GM23338 (cell line): ENCODE measurements at regions not wholly inside any gene's neighbourhood (a gene's known extent, or its start where the extent isn't known, plus 50 kb on each side); places are given as distances from the start of the nearest gene placed in this dataset.

Experiments
- ATAC-seq: fragments of 200-7000 bp; cut with Tn5 transposase; 3 replicates; pipeline ENCODE4 v1.9.1; 2020
- DNase-seq: peaks from one replicate; pipeline ENCODE4 v3.0.0-alpha.2; 2015; ENCODE audit warnings: low spot score
- H2AFZ ChIP-seq: fragments of 200-600 bp; sonication (generic); 2 replicates; pipeline ENCODE4 v1.8.0; 2016; ENCODE audit warnings: antibody characterized with exemption, mild to moderate bottlenecking, moderate library complexity
- H3F3A ChIP-seq: fragments of 200-600 bp; sonication (generic); replicated peaks from 2 replicates; pipeline ENCODE4 v1.8.0; 2017; ENCODE audit warnings: antibody characterized with exemption, mixed run types, low read depth
- H3K27ac ChIP-seq: fragments of 200-600 bp; sonication (generic); 2 replicates; pipeline ENCODE4 v1.6.1; 2016; ENCODE audit warnings: low read depth
- H3K27me3 ChIP-seq: fragments of 200-600 bp; sonication (generic); 2 replicates; pipeline ENCODE4 v1.8.0; 2016; ENCODE audit warnings: mild to moderate bottlenecking, mixed run types, moderate library complexity; ENCODE audit not compliant: insufficient read depth
- H3K36me3 ChIP-seq: fragments of 200-600 bp; sonication (generic); 2 replicates; pipeline ENCODE4 v1.8.0; 2016; ENCODE audit warnings: mild to moderate bottlenecking; ENCODE audit not compliant: insufficient read depth
- H3K4me1 ChIP-seq: fragments of 200-600 bp; sonication (generic); 2 replicates; pipeline ENCODE4 v1.8.0; 2016; ENCODE audit warnings: mild to moderate bottlenecking, moderate library complexity; ENCODE audit not compliant: insufficient read depth
- H3K4me2 ChIP-seq: fragments of 200-600 bp; sonication (generic); 2 replicates; pipeline ENCODE4 v1.7.1; 2017; ENCODE audit warnings: mixed run types
- H3K4me3 ChIP-seq: fragments of 200-600 bp; sonication (generic); 2 replicates; pipeline ENCODE4 v1.6.1; 2016; ENCODE audit warnings: mixed run types
- H3K79me2 ChIP-seq: fragments of 200-600 bp; sonication (generic); replicated peaks from 2 replicates; pipeline ENCODE4 v1.8.0; 2017; ENCODE audit warnings: mild to moderate bottlenecking; ENCODE audit not compliant: insufficient read depth
- H3K9me2 ChIP-seq: fragments of 200-600 bp; sonication (generic); 2 replicates; pipeline ENCODE4 v1.8.0; 2017; ENCODE audit not compliant: insufficient read depth
- H4K20me1 ChIP-seq: fragments of 200-600 bp; sonication (generic); replicated peaks from 2 replicates; pipeline ENCODE4 v1.8.0; 2017; ENCODE audit warnings: mild to moderate bottlenecking; ENCODE audit not compliant: insufficient read depth
- H3K27ac Mint-ChIP-seq: 2 replicates; pipeline ENCODE4 v1.8.0; 2020; ENCODE audit warnings: inconsistent platforms, mild to moderate bottlenecking, moderate library complexity, mixed read lengths
- H3K27me3 Mint-ChIP-seq: 3 replicates; pipeline ENCODE4 v1.8.0; 2022; ENCODE audit warnings: low read depth, mild to moderate bottlenecking, moderate library complexity, mixed read lengths, inconsistent platforms; ENCODE audit not compliant: insufficient read depth, poor library complexity
- H3K36me3 Mint-ChIP-seq: 3 replicates; pipeline ENCODE4 v1.8.0; 2021; ENCODE audit warnings: low read depth, mild to moderate bottlenecking, inconsistent platforms, moderate library complexity, mixed read lengths
- H3K4me1 Mint-ChIP-seq: 3 replicates; pipeline ENCODE4 v1.8.0; 2020; ENCODE audit warnings: mild to moderate bottlenecking, inconsistent platforms, mixed read lengths
- H3K4me3 Mint-ChIP-seq: 3 replicates; pipeline ENCODE4 v1.8.0; 2021; ENCODE audit warnings: moderate library complexity, mild to moderate bottlenecking, inconsistent platforms, mixed read lengths
- H3K9me3 Mint-ChIP-seq: 3 replicates; pipeline ENCODE4 v1.8.0; 2020; ENCODE audit warnings: moderate library complexity, mild to moderate bottlenecking, inconsistent platforms, mixed read lengths
- CREB1 ChIP-seq: fragments of 250-450 bp; sonication (Bioruptor Pico); IDR thresholded peaks from 2 replicates; pipeline ENCODE4 v1.5.0; 2020; ENCODE audit warnings: low read depth, mild to moderate bottlenecking, moderate library complexity
- ETS1 ChIP-seq: IDR thresholded peaks from 2 replicates; pipeline ENCODE4 v1.6.1; 2016; ENCODE audit warnings: antibody characterized with exemption
- EZH2 ChIP-seq: fragments of 200-600 bp; sonication (generic); IDR thresholded peaks from one replicate; pipeline ENCODE4 v1.8.0; 2017; ENCODE audit warnings: antibody characterized with exemption, mild to moderate bottlenecking, low read depth; ENCODE audit not compliant: unreplicated experiment
- EZH2phosphoT487 ChIP-seq: fragments of 200-600 bp; sonication (generic); IDR thresholded peaks from one replicate; pipeline ENCODE4 v1.8.1; 2018; ENCODE audit warnings: antibody characterized with exemption; ENCODE audit not compliant: unreplicated experiment
- JUNB ChIP-seq: IDR thresholded peaks from one replicate; pipeline ENCODE4 v1.6.1; 2016; ENCODE audit warnings: antibody characterized with exemption; ENCODE audit not compliant: unreplicated experiment
- NANOG ChIP-seq: IDR thresholded peaks from 2 replicates; pipeline ENCODE4 v1.6.1; 2016; ENCODE audit warnings: antibody characterized with exemption, borderline replicate concordance
- POLR2AphosphoS5 ChIP-seq: IDR thresholded peaks from 2 replicates; pipeline ENCODE4 v1.6.1; 2016; ENCODE audit warnings: antibody characterized with exemption, low read depth
- STAT1 ChIP-seq: IDR thresholded peaks from one replicate; pipeline ENCODE4 v1.6.1; 2016; ENCODE audit warnings: antibody characterized with exemption; ENCODE audit not compliant: unreplicated experiment
- ZNF114 ChIP-seq: fragments of 250-450 bp; sonication (Bioruptor Pico); IDR thresholded peaks from 2 replicates; pipeline ENCODE4 v1.5.0; 2020; ENCODE audit warnings: mild to moderate bottlenecking, moderate library complexity
- ZNF331 ChIP-seq: fragments of 250-450 bp; sonication (Bioruptor Pico); IDR thresholded peaks from 2 replicates; pipeline ENCODE4 v1.5.0; 2020; ENCODE audit warnings: low read depth, mild to moderate bottlenecking, moderate library complexity
- TF ChIP-seq, protein P1 (sequence below): IDR thresholded peaks from one replicate; pipeline ENCODE4 v1.6.1; 2018; ENCODE audit warnings: antibody characterized with exemption; ENCODE audit not compliant: unreplicated experiment
- TF ChIP-seq, protein P2 (sequence below): fragments of 250-450 bp; sonication (Bioruptor Pico); IDR thresholded peaks from 2 replicates; pipeline ENCODE4 v1.5.0; 2020; ENCODE audit warnings: mild to moderate bottlenecking, moderate library complexity
- TF ChIP-seq, protein P3 (sequence below), 2 experiments: fragments of 200-600 bp in 1 of 2; sonication (generic) in 1 of 2; conservative IDR thresholded peaks; 2 replicates each; pipeline versions ENCODE4 v1.5.1 to v1.6.1; 2016 to 2017; ENCODE audit warnings: antibody characterized with exemption in 2 of 2, low read depth in 2 of 2, mild to moderate bottlenecking in 2 of 2, moderate library complexity in 1 of 2

GRCh38 chr14:44866770-44867169 lies 95.0 kb downstream of the KLHL28 start:
- Mint-ChIP-seq H3K27me3 (no peaks in the 10 kb centered on the region), H3K9me3 (peaks cover 7% of the 10 kb centered on the region; the same call in 1 of the 3 replicates), H3K4me1 (no peaks in the 10 kb centered on the region), H3K36me3 (no peaks in the 10 kb centered on the region), H3K27ac (no peak overlapping the region), H3K4me3 (no peak overlapping the region)
- no peak for ATAC-seq
- Histone ChIP-seq H3F3A (no peaks in the 10 kb centered on the region), H3K27me3 (no peaks in the 10 kb centered on the region), H3K4me3 (no peak overlapping the region), H3K79me2 (no peaks in the 10 kb centered on the region), H4K20me1 (no peaks in the 10 kb centered on the region), H3K27ac (no peak overlapping the region), H3K36me3 (no peaks in the 10 kb centered on the region), H3K9me2 (0 out of 2 replicates have a peak, but pooled peaks cover 3% of the 10 kb centered on the region), H2AFZ (no peak overlapping the region), H3K4me2 (no peak overlapping the region), H3K4me1 (no peaks in the 10 kb centered on the region)
- TF ChIP-seq CREB1 (CRISPR knock-in tag): no peak
- no peak for TF ChIP-seq EZH2
- TF ChIP-seq, protein P1, sequence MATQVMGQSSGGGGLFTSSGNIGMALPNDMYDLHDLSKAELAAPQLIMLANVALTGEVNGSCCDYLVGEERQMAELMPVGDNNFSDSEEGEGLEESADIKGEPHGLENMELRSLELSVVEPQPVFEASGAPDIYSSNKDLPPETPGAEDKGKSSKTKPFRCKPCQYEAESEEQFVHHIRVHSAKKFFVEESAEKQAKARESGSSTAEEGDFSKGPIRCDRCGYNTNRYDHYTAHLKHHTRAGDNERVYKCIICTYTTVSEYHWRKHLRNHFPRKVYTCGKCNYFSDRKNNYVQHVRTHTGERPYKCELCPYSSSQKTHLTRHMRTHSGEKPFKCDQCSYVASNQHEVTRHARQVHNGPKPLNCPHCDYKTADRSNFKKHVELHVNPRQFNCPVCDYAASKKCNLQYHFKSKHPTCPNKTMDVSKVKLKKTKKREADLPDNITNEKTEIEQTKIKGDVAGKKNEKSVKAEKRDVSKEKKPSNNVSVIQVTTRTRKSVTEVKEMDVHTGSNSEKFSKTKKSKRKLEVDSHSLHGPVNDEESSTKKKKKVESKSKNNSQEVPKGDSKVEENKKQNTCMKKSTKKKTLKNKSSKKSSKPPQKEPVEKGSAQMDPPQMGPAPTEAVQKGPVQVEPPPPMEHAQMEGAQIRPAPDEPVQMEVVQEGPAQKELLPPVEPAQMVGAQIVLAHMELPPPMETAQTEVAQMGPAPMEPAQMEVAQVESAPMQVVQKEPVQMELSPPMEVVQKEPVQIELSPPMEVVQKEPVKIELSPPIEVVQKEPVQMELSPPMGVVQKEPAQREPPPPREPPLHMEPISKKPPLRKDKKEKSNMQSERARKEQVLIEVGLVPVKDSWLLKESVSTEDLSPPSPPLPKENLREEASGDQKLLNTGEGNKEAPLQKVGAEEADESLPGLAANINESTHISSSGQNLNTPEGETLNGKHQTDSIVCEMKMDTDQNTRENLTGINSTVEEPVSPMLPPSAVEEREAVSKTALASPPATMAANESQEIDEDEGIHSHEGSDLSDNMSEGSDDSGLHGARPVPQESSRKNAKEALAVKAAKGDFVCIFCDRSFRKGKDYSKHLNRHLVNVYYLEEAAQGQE: no peak
- TF ChIP-seq, protein P2, sequence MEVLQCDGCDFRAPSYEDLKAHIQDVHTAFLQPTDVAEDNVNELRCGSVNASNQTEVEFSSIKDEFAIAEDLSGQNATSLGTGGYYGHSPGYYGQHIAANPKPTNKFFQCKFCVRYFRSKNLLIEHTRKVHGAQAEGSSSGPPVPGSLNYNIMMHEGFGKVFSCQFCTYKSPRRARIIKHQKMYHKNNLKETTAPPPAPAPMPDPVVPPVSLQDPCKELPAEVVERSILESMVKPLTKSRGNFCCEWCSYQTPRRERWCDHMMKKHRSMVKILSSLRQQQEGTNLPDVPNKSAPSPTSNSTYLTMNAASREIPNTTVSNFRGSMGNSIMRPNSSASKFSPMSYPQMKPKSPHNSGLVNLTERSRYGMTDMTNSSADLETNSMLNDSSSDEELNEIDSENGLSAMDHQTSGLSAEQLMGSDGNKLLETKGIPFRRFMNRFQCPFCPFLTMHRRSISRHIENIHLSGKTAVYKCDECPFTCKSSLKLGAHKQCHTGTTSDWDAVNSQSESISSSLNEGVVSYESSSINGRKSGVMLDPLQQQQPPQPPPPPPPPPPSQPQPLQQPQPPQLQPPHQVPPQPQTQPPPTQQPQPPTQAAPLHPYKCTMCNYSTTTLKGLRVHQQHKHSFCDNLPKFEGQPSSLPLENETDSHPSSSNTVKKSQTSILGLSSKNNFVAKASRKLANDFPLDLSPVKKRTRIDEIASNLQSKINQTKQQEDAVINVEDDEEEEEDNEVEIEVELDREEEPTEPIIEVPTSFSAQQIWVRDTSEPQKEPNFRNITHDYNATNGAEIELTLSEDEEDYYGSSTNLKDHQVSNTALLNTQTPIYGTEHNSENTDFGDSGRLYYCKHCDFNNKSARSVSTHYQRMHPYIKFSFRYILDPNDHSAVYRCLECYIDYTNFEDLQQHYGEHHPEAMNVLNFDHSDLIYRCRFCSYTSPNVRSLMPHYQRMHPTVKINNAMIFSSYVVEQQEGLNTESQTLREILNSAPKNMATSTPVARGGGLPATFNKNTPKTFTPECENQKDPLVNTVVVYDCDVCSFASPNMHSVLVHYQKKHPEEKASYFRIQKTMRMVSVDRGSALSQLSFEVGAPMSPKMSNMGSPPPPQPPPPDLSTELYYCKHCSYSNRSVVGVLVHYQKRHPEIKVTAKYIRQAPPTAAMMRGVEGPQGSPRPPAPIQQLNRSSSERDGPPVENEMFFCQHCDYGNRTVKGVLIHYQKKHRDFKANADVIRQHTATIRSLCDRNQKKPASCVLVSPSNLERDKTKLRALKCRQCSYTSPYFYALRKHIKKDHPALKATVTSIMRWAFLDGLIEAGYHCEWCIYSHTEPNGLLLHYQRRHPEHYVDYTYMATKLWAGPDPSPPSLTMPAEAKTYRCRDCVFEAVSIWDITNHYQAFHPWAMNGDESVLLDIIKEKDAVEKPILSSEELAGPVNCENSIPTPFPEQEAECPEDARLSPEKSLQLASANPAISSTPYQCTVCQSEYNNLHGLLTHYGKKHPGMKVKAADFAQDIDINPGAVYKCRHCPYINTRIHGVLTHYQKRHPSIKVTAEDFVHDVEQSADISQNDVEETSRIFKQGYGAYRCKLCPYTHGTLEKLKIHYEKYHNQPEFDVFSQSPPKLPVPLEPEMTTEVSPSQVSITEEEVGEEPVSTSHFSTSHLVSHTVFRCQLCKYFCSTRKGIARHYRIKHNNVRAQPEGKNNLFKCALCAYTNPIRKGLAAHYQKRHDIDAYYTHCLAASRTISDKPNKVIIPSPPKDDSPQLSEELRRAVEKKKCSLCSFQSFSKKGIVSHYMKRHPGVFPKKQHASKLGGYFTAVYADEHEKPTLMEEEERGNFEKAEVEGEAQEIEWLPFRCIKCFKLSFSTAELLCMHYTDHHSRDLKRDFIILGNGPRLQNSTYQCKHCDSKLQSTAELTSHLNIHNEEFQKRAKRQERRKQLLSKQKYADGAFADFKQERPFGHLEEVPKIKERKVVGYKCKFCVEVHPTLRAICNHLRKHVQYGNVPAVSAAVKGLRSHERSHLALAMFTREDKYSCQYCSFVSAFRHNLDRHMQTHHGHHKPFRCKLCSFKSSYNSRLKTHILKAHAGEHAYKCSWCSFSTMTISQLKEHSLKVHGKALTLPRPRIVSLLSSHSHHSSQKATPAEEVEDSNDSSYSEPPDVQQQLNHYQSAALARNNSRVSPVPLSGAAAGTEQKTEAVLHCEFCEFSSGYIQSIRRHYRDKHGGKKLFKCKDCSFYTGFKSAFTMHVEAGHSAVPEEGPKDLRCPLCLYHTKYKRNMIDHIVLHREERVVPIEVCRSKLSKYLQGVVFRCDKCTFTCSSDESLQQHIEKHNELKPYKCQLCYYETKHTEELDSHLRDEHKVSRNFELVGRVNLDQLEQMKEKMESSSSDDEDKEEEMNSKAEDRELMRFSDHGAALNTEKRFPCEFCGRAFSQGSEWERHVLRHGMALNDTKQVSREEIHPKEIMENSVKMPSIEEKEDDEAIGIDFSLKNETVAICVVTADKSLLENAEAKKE (CRISPR knock-in tag): no peak
- no peak for TF ChIP-seq ZNF114 (CRISPR knock-in tag)
- TF ChIP-seq ETS1: no peak
- no peak for TF ChIP-seq JUNB
- no peak for TF ChIP-seq STAT1
- TF ChIP-seq, protein P3, sequence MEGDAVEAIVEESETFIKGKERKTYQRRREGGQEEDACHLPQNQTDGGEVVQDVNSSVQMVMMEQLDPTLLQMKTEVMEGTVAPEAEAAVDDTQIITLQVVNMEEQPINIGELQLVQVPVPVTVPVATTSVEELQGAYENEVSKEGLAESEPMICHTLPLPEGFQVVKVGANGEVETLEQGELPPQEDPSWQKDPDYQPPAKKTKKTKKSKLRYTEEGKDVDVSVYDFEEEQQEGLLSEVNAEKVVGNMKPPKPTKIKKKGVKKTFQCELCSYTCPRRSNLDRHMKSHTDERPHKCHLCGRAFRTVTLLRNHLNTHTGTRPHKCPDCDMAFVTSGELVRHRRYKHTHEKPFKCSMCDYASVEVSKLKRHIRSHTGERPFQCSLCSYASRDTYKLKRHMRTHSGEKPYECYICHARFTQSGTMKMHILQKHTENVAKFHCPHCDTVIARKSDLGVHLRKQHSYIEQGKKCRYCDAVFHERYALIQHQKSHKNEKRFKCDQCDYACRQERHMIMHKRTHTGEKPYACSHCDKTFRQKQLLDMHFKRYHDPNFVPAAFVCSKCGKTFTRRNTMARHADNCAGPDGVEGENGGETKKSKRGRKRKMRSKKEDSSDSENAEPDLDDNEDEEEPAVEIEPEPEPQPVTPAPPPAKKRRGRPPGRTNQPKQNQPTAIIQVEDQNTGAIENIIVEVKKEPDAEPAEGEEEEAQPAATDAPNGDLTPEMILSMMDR (conservative IDR thresholded peaks at IDR 0.05; ENCODE audit: low read depth in 2 of 2): no peak
- no peak for TF ChIP-seq NANOG
- TF ChIP-seq POLR2AphosphoS5: no peak
- TF ChIP-seq EZH2phosphoT487: no peak
- no peak for TF ChIP-seq ZNF331 (CRISPR knock-in tag)
- DNase-seq: no peak
